H9 (cell line): ENCODE measurements at regions not wholly inside any gene's neighbourhood (a gene's known extent, or its start where the extent isn't known, plus 50 kb on each side); places are given as distances from the start of the nearest gene placed in this dataset.

ENCODE experiments used
- DNase-seq: peaks from one replicate; pipeline ENCODE4 v3.0.0-alpha.2; 2017
- H2AFZ ChIP-seq: one replicate; pipeline ENCODE4 v1.6.1; 2013; ENCODE audit warnings: mild to moderate bottlenecking, low read length, control low read depth, moderate library complexity
- H2AK5ac ChIP-seq: 2 replicates; pipeline ENCODE4 v1.6.1; 2013; ENCODE audit warnings: low read length, control low read depth, mixed read lengths; ENCODE audit not compliant: insufficient read length
- H2BK120ac ChIP-seq: one replicate; pipeline ENCODE4 v1.6.1; 2013; ENCODE audit warnings: low read depth, mild to moderate bottlenecking, low read length, control low read depth, inconsistent platforms; ENCODE audit not compliant: poor library complexity, severe bottlenecking
- H2BK12ac ChIP-seq: 2 replicates; pipeline ENCODE4 v1.6.1; 2013; ENCODE audit warnings: low read length, control low read depth, mixed read lengths, low read depth; ENCODE audit not compliant: insufficient read length
- H2BK15ac ChIP-seq: 2 replicates; pipeline ENCODE4 v1.6.1; 2013; ENCODE audit warnings: low read depth, low read length, control low read depth
- H2BK20ac ChIP-seq: one replicate; pipeline ENCODE4 v1.6.1; 2013; ENCODE audit warnings: low read depth, mild to moderate bottlenecking, low read length, control low read depth, inconsistent platforms; ENCODE audit not compliant: poor library complexity, severe bottlenecking
- H2BK5ac ChIP-seq: 2 replicates; pipeline ENCODE4 v1.6.1; 2013; ENCODE audit warnings: low read length, control low read depth, mixed read lengths; ENCODE audit not compliant: insufficient read length
- H3K14ac ChIP-seq: 2 replicates; pipeline ENCODE4 v1.6.1; 2013; ENCODE audit warnings: low read length, control low read depth; ENCODE audit not compliant: insufficient read depth
- H3K18ac ChIP-seq: 2 replicates; pipeline ENCODE4 v1.6.1; 2013; ENCODE audit warnings: low read depth, mild to moderate bottlenecking, mixed read lengths, low read length, control low read depth; ENCODE audit not compliant: insufficient read length
- H3K23ac ChIP-seq: 2 replicates; pipeline ENCODE4 v1.6.1; 2013; ENCODE audit warnings: low read length, control low read depth, mixed read lengths, low read depth; ENCODE audit not compliant: insufficient read length
- H3K23me2 ChIP-seq: 2 replicates; pipeline ENCODE4 v1.6.1; 2013; ENCODE audit warnings: low read depth, mild to moderate bottlenecking, mixed read lengths, low read length, control low read depth; ENCODE audit not compliant: insufficient read length, poor library complexity, severe bottlenecking
- H3K27ac ChIP-seq: 2 replicates; pipeline ENCODE4 v1.5.1; 2013; ENCODE audit warnings: low read length, control low read depth, mixed read lengths, low read depth; ENCODE audit not compliant: insufficient read length
- H3K27me3 ChIP-seq: 2 replicates; pipeline ENCODE4 v1.6.1; 2013; ENCODE audit warnings: low read length, control low read depth, inconsistent platforms; ENCODE audit not compliant: insufficient read depth
- H3K4ac ChIP-seq: 2 replicates; pipeline ENCODE4 v1.6.1; 2013; ENCODE audit warnings: low read depth, mild to moderate bottlenecking, control low read depth, inconsistent platforms, low read length, moderate library complexity
- H3K4me1 ChIP-seq: 2 replicates; pipeline ENCODE4 v1.6.1; 2013; ENCODE audit warnings: low read length, control low read depth, inconsistent platforms; ENCODE audit not compliant: insufficient read depth
- H3K4me2 ChIP-seq: 2 replicates; pipeline ENCODE4 v1.6.1; 2013; ENCODE audit warnings: low read length, control low read depth, mixed read lengths; ENCODE audit not compliant: insufficient read length, insufficient read depth
- H3K56ac ChIP-seq: 2 replicates; pipeline ENCODE4 v1.6.1; 2013; ENCODE audit warnings: low read depth, mild to moderate bottlenecking, mixed read lengths, low read length, control low read depth; ENCODE audit not compliant: insufficient read length
- H3K79me1 ChIP-seq: 2 replicates; pipeline ENCODE4 v1.6.1; 2013; ENCODE audit warnings: low read depth, mild to moderate bottlenecking, moderate library complexity, low read length, control low read depth, inconsistent platforms; ENCODE audit not compliant: insufficient read depth, poor library complexity, severe bottlenecking
- H3K79me2 ChIP-seq: 2 replicates; pipeline ENCODE4 v1.6.1; 2013; ENCODE audit warnings: low read length, control low read depth, inconsistent platforms; ENCODE audit not compliant: insufficient read depth
- H3K9ac ChIP-seq: 2 replicates; pipeline ENCODE4 v1.6.1; 2013; ENCODE audit warnings: low read length, control low read depth, mixed read lengths; ENCODE audit not compliant: insufficient read length; ENCODE audit errors: extremely low read depth
- H3K9me3 ChIP-seq: one replicate; pipeline ENCODE4 v1.6.1; 2013; ENCODE audit warnings: low read depth, low read length, inconsistent platforms; ENCODE audit not compliant: control insufficient read depth
- H3T11ph ChIP-seq: one replicate; pipeline ENCODE4 v1.6.1; 2013; ENCODE audit warnings: mild to moderate bottlenecking, low read length, control low read depth, inconsistent platforms
- H4K20me1 ChIP-seq: one replicate; pipeline ENCODE4 v1.6.1; 2013; ENCODE audit not compliant: control insufficient read depth, insufficient read length, insufficient read depth
- H4K5ac ChIP-seq: 2 replicates; pipeline ENCODE4 v1.6.1; 2013; ENCODE audit warnings: low read depth, mild to moderate bottlenecking, mixed read lengths, low read length, control low read depth; ENCODE audit not compliant: insufficient read length
- H4K8ac ChIP-seq: replicated peaks from 2 replicates; pipeline ENCODE4 v1.6.1; 2013; ENCODE audit warnings: low read length, control low read depth, mixed read lengths, low read depth; ENCODE audit not compliant: insufficient read length
- H4K91ac ChIP-seq: 2 replicates; pipeline ENCODE4 v1.6.1; 2013; ENCODE audit warnings: low read depth, mild to moderate bottlenecking, moderate library complexity, mixed read lengths, low read length, control low read depth; ENCODE audit not compliant: insufficient read length
- H3K27ac Mint-ChIP-seq, 3 experiments: 2 replicates in 2 of 3; 3 replicates in 1 of 3; pipeline ENCODE4 v1.8.0; 2020 to 2021; ENCODE audit warnings: mixed read lengths in 3 of 3, mild to moderate bottlenecking in 1 of 3, moderate library complexity in 1 of 3
- H3K27me3 Mint-ChIP-seq: 2 replicates; pipeline ENCODE4 v1.8.0; 2021; ENCODE audit warnings: low read depth, mild to moderate bottlenecking, moderate library complexity, mixed read lengths
- H3K36me3 Mint-ChIP-seq, 3 experiments: 2 replicates in 2 of 3; 3 replicates in 1 of 3; pipeline ENCODE4 v1.8.0; 2020 to 2021; ENCODE audit warnings: low read depth in 3 of 3, mixed read lengths in 3 of 3; ENCODE audit not compliant: insufficient read depth in 1 of 3
- H3K4me1 Mint-ChIP-seq, 2 experiments: 2 replicates each; pipeline ENCODE4 v1.8.0; 2020; ENCODE audit warnings: mixed read lengths in 2 of 2
- H3K4me3 Mint-ChIP-seq, 2 experiments: 2 replicates in 1 of 2; 3 replicates in 1 of 2; pipeline ENCODE4 v1.8.0; 2020 to 2021; ENCODE audit warnings: mild to moderate bottlenecking in 2 of 2, mixed read lengths in 2 of 2, moderate library complexity in 1 of 2
- H3K9me3 Mint-ChIP-seq, 2 experiments: 2 replicates in 1 of 2; 3 replicates in 1 of 2; pipeline ENCODE4 v1.8.0; 2020; ENCODE audit warnings: mild to moderate bottlenecking in 2 of 2, mixed read lengths in 2 of 2, moderate library complexity in 1 of 2
- WGBS: extraction: QIAGEN DNeasy Blood & Tissue Kit; methylation state at CpG from one replicate; pipeline ENCODE4 v1.1.7; 2013; ENCODE audit warnings: missing lambda C conversion rate, low lambda C conversion rate, mixed read lengths; ENCODE audit not compliant: insufficient read length; ENCODE audit errors: extremely low coverage; 5-methylcytosine and 5-hydroxymethylcytosine counted together
- TF ChIP-seq, protein P1 (sequence below): fragments of 200-600 bp; sonication (generic); conservative IDR thresholded peaks from 3 replicates; pipeline ENCODE4 v1.8.0; 2021; ENCODE audit warnings: antibody characterized with exemption, mild to moderate bottlenecking

DNA sequence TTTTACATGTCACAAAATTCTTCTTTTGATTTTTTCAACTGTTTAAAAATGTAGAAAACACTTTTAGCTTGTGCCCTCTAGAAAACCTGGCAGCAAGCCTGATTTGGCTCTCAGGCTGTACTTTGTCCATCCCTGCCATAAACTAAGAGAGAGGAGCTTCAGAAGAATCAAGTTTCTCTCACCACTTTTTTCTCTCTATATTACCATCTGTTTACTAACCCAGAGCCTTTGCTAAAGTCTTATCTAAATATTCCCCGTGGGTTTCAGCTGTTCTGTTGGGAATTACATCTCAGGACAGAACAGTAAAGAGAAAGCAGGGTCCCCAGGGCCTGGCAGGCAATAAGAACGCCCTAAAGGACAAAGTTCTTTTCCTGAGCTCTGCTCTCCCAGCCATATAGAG lies 409.1 kb upstream of the CRIM1 start:
- DNase-seq: no peak
- WGBS: no CpG with 5 or more reads among the region's 2 CpGs
- H3K9ac ChIP-seq: no peak overlapping the region
- no peak overlapping the region for H2AFZ ChIP-seq
- no peaks in the 10 kb centered on the region for H3K23me2 ChIP-seq
- no peak overlapping the region for H4K8ac ChIP-seq
- Mint-ChIP-seq H3K4me3 (no peak overlapping the region), H3K4me1 (no peaks in the 10 kb centered on the region), H3K27ac (no peak overlapping the region), H3K27me3 (no peaks in the 10 kb centered on the region), H3K9me3 (no peaks in the 10 kb centered on the region; a peak in 1 of 5 replicates), H3K36me3 (no peaks in the 10 kb centered on the region)
- no peaks in the 10 kb centered on the region for H3K9me3 ChIP-seq
- no peak overlapping the region for H2BK20ac ChIP-seq
- H3K4me1 ChIP-seq: no peaks in the 10 kb centered on the region
- no peak overlapping the region for H3K27ac ChIP-seq
- TF ChIP-seq, protein P1, sequence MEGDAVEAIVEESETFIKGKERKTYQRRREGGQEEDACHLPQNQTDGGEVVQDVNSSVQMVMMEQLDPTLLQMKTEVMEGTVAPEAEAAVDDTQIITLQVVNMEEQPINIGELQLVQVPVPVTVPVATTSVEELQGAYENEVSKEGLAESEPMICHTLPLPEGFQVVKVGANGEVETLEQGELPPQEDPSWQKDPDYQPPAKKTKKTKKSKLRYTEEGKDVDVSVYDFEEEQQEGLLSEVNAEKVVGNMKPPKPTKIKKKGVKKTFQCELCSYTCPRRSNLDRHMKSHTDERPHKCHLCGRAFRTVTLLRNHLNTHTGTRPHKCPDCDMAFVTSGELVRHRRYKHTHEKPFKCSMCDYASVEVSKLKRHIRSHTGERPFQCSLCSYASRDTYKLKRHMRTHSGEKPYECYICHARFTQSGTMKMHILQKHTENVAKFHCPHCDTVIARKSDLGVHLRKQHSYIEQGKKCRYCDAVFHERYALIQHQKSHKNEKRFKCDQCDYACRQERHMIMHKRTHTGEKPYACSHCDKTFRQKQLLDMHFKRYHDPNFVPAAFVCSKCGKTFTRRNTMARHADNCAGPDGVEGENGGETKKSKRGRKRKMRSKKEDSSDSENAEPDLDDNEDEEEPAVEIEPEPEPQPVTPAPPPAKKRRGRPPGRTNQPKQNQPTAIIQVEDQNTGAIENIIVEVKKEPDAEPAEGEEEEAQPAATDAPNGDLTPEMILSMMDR: no peak
- H4K5ac ChIP-seq: no peak overlapping the region
- H3K4ac ChIP-seq: no peak overlapping the region
- H3K79me1 ChIP-seq: no peaks in the 10 kb centered on the region
- H4K91ac ChIP-seq: no peak overlapping the region
- H2AK5ac ChIP-seq: no peak overlapping the region
- H3K56ac ChIP-seq: no peak overlapping the region
- H3K4me2 ChIP-seq: no peak overlapping the region
- no peaks in the 10 kb centered on the region for H3K79me2 ChIP-seq
- no peak overlapping the region for H2BK15ac ChIP-seq
- no peaks in the 10 kb centered on the region for H3K27me3 ChIP-seq
- no peak overlapping the region for H3K18ac ChIP-seq
- no peak overlapping the region for H2BK12ac ChIP-seq
- no peak overlapping the region for H3K23ac ChIP-seq
- no peak overlapping the region for H2BK5ac ChIP-seq
- no peak overlapping the region for H3T11ph ChIP-seq
- no peak overlapping the region for H3K14ac ChIP-seq
- no peak overlapping the region for H2BK120ac ChIP-seq
- no peaks in the 10 kb centered on the region for H4K20me1 ChIP-seq
